OCI-LY1 (cell line): ENCODE measurements at regions not wholly inside any gene's neighbourhood (a gene's known extent, or its start where the extent isn't known, plus 50 kb on each side); places are given as distances from the start of the nearest gene placed in this dataset.

ENCODE experiments used
- H2AFZ ChIP-seq: fragments of 200-600 bp; sonication (generic), shearing (Covaris generic); 2 replicates; pipeline ENCODE4 v1.6.0; 2014; ENCODE audit warnings: antibody characterized with exemption, mild to moderate bottlenecking, low read length
- H3F3A ChIP-seq: fragments of 200-600 bp; sonication (generic), shearing (Covaris generic); 2 replicates; pipeline ENCODE4 v1.6.0; 2014; ENCODE audit warnings: mild to moderate bottlenecking, antibody characterized with exemption, low read length, moderate library complexity; ENCODE audit not compliant: insufficient read depth
- H3K27ac ChIP-seq: fragments of 200-600 bp; sonication (generic); 2 replicates; pipeline ENCODE4 v1.5.1; 2014; ENCODE audit warnings: low read length, mixed run types, mild to moderate bottlenecking, low read depth; ENCODE audit not compliant: poor library complexity, severe bottlenecking
- H3K27me3 ChIP-seq: fragments of 200-600 bp; sonication (generic); 2 replicates; pipeline ENCODE4 v1.6.0; 2014; ENCODE audit warnings: antibody characterized with exemption, mild to moderate bottlenecking, low read length, moderate library complexity; ENCODE audit not compliant: insufficient read depth
- H3K36me3 ChIP-seq: fragments of 200-600 bp; sonication (generic); 2 replicates; pipeline ENCODE4 v1.6.1; 2014; ENCODE audit warnings: mild to moderate bottlenecking, antibody characterized with exemption, low read length, moderate library complexity, mixed read lengths; ENCODE audit not compliant: insufficient read depth
- H3K4me1 ChIP-seq: fragments of 200-600 bp; sonication (generic); 2 replicates; pipeline ENCODE4 v1.5.1; 2014; ENCODE audit warnings: mild to moderate bottlenecking, low read length, moderate library complexity; ENCODE audit not compliant: insufficient read depth, severe bottlenecking
- H3K4me2 ChIP-seq: fragments of 200-600 bp; sonication (generic), shearing (Covaris generic); 2 replicates; pipeline ENCODE4 v1.6.1; 2014; ENCODE audit warnings: low read length
- H3K4me3 ChIP-seq: fragments of 200-600 bp; sonication (generic); 2 replicates; pipeline ENCODE4 v1.5.1; 2014; ENCODE audit warnings: low read length, low read depth, mild to moderate bottlenecking, mixed read lengths; ENCODE audit not compliant: poor library complexity, severe bottlenecking
- H3K79me2 ChIP-seq: fragments of 200-600 bp; shearing (Covaris generic); 2 replicates; pipeline ENCODE4 v1.6.1; 2016; ENCODE audit warnings: mixed run types, low read length, mixed read lengths; ENCODE audit not compliant: insufficient read depth
- H3K9ac ChIP-seq: fragments of 200-600 bp; sonication (generic), shearing (Covaris generic); 2 replicates; pipeline ENCODE4 v1.6.1; 2014; ENCODE audit warnings: mild to moderate bottlenecking, low read length, mixed read lengths
- H3K9me2 ChIP-seq: fragments of 200-600 bp; sonication (generic), shearing (Covaris generic); 2 replicates; pipeline ENCODE4 v1.6.1; 2014; ENCODE audit warnings: low read depth, mild to moderate bottlenecking, low read length, mixed read lengths
- H3K9me3 ChIP-seq: fragments of 200-600 bp; shearing (Covaris generic); 2 replicates; pipeline ENCODE4 v1.6.1; 2014; ENCODE audit warnings: low read length, mixed read lengths
- H4K20me1 ChIP-seq: fragments of 200-600 bp; sonication (generic), shearing (Covaris generic); 2 replicates; pipeline ENCODE4 v1.6.0; 2016; ENCODE audit warnings: mild to moderate bottlenecking, low read length; ENCODE audit not compliant: insufficient read depth
- EZH2 ChIP-seq: fragments of 200-600 bp; sonication (generic), shearing (Covaris generic); IDR thresholded peaks from 2 replicates; pipeline ENCODE4 v1.8.0; 2017; ENCODE audit warnings: borderline replicate concordance, mixed run types, mild to moderate bottlenecking, antibody characterized with exemption, low read length, moderate library complexity, mixed read lengths
- TF ChIP-seq, protein P1 (sequence below): fragments of 200-600 bp; sonication (generic), shearing (Covaris generic); IDR thresholded peaks from 2 replicates; pipeline ENCODE4 v1.5.1; 2017; ENCODE audit warnings: mild to moderate bottlenecking, antibody characterized with exemption, low read length, moderate library complexity, mixed read lengths

DNA sequence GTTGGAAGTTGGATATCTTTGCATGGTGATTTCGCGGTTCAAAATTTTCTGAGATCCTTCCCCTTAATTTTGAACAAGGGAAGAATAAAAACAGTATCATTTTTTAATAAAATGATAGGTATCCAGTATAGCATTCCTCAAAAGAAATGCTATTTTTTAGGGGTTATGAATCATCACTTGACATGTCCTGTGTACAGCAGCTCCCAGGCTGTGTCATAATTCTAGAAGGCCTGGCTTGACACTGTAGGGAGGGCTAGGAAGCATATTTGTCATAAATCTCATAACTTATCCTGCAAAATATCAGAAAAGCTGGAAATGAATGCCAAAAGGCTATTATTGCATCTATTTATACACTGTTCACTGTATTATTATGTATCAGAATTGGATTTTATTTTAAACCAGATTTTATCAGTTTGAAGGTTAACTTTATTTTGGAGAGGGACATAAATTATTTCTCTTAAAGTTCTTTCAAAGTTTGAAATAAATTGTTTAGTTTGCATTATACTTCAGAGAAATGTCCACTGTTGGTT is 539.1 kb upstream of the ROBO2 start:
- Histone ChIP-seq H3K4me1 (no peaks in the 10 kb centered on the region), H3K9ac (no peak overlapping the region), H3K36me3 (no peaks in the 10 kb centered on the region), H3K9me2 (no peaks in the 10 kb centered on the region), H3K27ac (no peak overlapping the region), H3K4me2 (no peak overlapping the region), H3K9me3 (no peaks in the 10 kb centered on the region), H4K20me1 (no peaks in the 10 kb centered on the region), H3K4me3 (no peak overlapping the region), H3F3A (no peaks in the 10 kb centered on the region), H3K27me3 (no peaks in the 10 kb centered on the region), H3K79me2 (no peaks in the 10 kb centered on the region), H2AFZ (no peak overlapping the region)
- no peak for TF ChIP-seq EZH2
- TF ChIP-seq, protein P1, sequence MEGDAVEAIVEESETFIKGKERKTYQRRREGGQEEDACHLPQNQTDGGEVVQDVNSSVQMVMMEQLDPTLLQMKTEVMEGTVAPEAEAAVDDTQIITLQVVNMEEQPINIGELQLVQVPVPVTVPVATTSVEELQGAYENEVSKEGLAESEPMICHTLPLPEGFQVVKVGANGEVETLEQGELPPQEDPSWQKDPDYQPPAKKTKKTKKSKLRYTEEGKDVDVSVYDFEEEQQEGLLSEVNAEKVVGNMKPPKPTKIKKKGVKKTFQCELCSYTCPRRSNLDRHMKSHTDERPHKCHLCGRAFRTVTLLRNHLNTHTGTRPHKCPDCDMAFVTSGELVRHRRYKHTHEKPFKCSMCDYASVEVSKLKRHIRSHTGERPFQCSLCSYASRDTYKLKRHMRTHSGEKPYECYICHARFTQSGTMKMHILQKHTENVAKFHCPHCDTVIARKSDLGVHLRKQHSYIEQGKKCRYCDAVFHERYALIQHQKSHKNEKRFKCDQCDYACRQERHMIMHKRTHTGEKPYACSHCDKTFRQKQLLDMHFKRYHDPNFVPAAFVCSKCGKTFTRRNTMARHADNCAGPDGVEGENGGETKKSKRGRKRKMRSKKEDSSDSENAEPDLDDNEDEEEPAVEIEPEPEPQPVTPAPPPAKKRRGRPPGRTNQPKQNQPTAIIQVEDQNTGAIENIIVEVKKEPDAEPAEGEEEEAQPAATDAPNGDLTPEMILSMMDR: no peak

DNA sequence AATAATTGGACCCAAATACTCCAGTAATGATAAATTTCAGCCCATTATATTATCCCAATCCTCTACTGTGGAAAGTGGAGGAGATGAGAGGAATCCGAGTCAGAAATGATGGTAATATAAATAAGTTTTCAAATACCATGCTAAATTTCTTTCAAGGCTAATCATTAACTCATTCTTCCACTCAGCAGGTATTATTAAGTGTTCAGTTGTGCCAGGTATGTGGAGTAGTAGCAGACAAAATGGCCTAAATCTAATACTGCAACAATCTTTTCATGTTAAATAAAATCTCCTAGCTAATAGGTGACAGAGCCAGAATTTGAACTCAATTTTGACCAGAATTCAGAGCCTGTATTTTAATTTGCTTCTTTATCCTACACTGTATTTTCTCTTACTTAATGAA is 538.6 kb upstream of the ROBO2 start:
- H4K20me1 ChIP-seq: no peaks in the 10 kb centered on the region
- H3K9ac ChIP-seq: no peak overlapping the region
- no peaks in the 10 kb centered on the region for H3K27me3 ChIP-seq
- H3K4me3 ChIP-seq: no peak overlapping the region
- TF ChIP-seq, protein P1: no peak
- no peak for TF ChIP-seq EZH2
- H3K9me2 ChIP-seq: no peaks in the 10 kb centered on the region
- H3F3A ChIP-seq: no peaks in the 10 kb centered on the region
- no peaks in the 10 kb centered on the region for H3K36me3 ChIP-seq
- H3K9me3 ChIP-seq: no peaks in the 10 kb centered on the region
- H2AFZ ChIP-seq: no peak overlapping the region
- H3K4me2 ChIP-seq: no peak overlapping the region
- H3K4me1 ChIP-seq: no peaks in the 10 kb centered on the region
- no peaks in the 10 kb centered on the region for H3K79me2 ChIP-seq
- H3K27ac ChIP-seq: no peak overlapping the region

DNA sequence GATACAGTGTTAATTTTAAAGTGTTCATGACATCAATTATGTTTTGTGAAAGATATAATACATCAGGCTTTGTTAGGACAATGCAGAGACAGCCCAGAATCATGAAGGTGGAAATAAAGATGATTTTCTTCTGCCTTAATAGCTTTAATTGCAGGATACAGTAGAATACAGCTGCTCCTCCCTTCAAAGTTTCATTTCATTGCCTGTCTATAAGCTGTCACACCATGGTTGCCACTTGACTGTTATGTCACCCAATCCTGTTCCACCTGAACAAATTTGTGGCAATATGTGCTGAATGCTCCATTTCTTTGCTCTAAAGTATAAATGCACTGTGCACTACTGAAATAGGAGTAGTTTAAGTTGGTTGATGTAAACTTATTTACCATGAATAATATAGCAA is 537.8 kb upstream of the ROBO2 start:
- Histone ChIP-seq H3K4me2 (no peak overlapping the region), H3F3A (no peaks in the 10 kb centered on the region), H3K79me2 (no peaks in the 10 kb centered on the region), H3K4me1 (no peaks in the 10 kb centered on the region), H3K27me3 (no peaks in the 10 kb centered on the region), H3K4me3 (no peak overlapping the region), H2AFZ (no peak overlapping the region), H3K36me3 (no peaks in the 10 kb centered on the region), H3K9ac (no peak overlapping the region), H3K9me3 (no peaks in the 10 kb centered on the region), H4K20me1 (no peaks in the 10 kb centered on the region), H3K9me2 (no peaks in the 10 kb centered on the region), H3K27ac (no peak overlapping the region)
- TF ChIP-seq, protein P1: no peak
- TF ChIP-seq EZH2: no peak
